ENCODE measurements at regions not wholly inside any gene's neighbourhood (a gene's known extent, or its start where the extent isn't known, plus 50 kb on each side); places are given as distances from the start of the nearest gene placed in this dataset.

DNA sequence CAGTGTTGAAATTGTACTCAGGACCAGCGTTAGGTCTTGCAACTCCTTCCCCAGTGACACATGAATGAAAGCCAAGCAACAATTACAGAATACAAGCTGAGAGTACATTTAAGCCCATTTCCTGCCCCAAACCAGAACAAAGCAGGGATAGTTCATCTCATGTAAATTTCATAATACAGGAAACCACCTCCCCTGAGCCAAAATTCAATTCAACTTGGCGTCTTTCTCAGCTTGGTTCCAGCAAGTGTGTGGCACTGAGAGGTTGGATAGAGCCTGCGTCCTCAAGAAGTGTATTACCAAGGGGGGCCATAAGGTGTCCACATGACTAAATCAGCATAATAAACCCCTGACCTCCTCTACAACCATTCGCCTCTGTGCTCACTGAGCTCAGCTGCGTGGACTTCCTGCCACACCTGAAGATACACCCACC, 278.9 kb upstream of the CRY1 start:
- TF ChIP-seq, protein P1, sequence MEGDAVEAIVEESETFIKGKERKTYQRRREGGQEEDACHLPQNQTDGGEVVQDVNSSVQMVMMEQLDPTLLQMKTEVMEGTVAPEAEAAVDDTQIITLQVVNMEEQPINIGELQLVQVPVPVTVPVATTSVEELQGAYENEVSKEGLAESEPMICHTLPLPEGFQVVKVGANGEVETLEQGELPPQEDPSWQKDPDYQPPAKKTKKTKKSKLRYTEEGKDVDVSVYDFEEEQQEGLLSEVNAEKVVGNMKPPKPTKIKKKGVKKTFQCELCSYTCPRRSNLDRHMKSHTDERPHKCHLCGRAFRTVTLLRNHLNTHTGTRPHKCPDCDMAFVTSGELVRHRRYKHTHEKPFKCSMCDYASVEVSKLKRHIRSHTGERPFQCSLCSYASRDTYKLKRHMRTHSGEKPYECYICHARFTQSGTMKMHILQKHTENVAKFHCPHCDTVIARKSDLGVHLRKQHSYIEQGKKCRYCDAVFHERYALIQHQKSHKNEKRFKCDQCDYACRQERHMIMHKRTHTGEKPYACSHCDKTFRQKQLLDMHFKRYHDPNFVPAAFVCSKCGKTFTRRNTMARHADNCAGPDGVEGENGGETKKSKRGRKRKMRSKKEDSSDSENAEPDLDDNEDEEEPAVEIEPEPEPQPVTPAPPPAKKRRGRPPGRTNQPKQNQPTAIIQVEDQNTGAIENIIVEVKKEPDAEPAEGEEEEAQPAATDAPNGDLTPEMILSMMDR (IDR thresholded peaks at IDR 0.05) = no peak
- Histone ChIP-seq H3K4me3 (ENCODE audit: low read depth, low read length) (no peak overlapping the region), H3K9ac (no peak overlapping the region), H3K27ac (no peak overlapping the region), H3K4me2 (ENCODE audit: low read length) (no peak overlapping the region), H3K27me3 (ENCODE audit: control insufficient read depth, insufficient read depth, low read length) (no peaks in the 10 kb centered on the region), H3K4me1 (peaks cover 7% of the 10 kb centered on the region), H3K9me3 (ENCODE audit: control insufficient read depth, low read length) (no peaks in the 10 kb centered on the region), H3K36me3 (ENCODE audit: control insufficient read depth, insufficient read depth, low read length) (no peaks in the 10 kb centered on the region), H3K79me2 (peaks cover 83% of the 10 kb centered on the region), H2AFZ (no peak overlapping the region)

DNA sequence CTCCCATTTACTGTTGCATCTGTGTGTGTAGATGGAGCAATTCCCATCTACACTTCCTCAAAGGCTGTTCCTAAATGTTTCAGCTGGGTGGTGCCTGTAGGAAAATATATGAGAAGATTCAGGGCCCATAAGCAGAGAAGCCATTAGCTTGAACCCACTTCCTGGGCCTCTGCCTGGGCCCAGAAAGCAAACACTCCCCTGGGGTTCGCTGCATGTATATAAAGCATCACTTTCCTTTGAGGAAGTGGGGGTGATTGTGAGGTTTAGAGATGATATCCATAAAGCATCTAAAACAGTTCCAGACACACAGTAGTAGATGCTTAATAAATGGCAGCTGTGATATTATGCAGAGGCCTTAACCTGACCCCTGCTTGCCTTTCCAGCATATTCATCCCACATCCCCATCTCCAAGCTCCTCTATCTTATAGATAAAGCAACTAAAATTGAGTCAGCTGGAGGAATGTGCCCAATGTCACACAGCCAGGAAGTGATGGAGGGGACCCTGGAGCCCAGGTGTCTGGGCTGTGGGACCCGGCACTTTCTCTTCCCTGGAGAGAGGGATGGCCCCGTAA, 280.0 kb upstream of the CRY1 start:
- Histone ChIP-seq H3K4me1 (peaks cover 7% of the 10 kb centered on the region), H3K4me2 (ENCODE audit: low read length) (no peak overlapping the region)
- TF ChIP-seq, protein P1 (IDR thresholded peaks at IDR 0.05) = no peak

DNA sequence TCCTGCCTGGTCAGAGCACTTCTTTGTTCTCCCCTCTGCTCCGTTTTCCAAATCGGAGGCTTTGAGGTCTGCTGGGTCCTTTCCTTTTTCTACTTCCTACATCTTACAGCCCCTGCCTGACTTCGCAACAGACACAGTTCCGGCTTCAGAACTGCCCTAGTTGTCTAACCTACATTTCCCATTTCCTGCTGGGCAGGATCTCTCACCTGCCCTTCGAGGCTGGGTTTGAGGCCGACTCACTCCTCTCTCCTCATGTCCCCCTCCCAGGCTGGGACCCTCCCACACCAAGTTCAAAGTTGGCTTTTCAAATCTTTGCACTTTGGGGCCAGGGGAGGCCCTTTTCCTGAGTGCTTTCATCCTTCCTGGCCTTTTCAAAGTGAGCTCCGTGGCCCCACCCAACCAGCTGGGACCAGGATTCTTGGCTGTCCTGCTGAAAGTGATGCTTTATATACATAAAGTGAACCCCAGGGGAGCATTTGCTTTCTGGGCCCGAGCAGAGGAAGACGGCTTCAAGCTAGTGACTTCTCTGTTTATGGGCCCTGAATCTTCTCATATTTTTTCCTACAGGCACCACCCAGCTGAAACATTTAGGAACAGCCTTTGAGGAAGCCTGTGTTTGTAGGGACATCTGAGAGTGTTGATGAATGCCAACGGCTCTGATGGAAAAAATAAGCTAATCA, 281.0 kb upstream of the CRY1 start:
- no peak overlapping the region for H2AFZ ChIP-seq
- no peak overlapping the region for H3K27ac ChIP-seq
- H3K4me2 ChIP-seq (ENCODE audit: low read length) = no peak overlapping the region
- no peaks in the 10 kb centered on the region for H3K9me3 ChIP-seq (ENCODE audit: control insufficient read depth, low read length)
- H3K9ac ChIP-seq = no peak overlapping the region
- no peaks in the 10 kb centered on the region for H3K27me3 ChIP-seq (ENCODE audit: control insufficient read depth, insufficient read depth, low read length)
- no peak overlapping the region for H3K4me3 ChIP-seq (ENCODE audit: low read depth, low read length)
- H3K36me3 ChIP-seq (ENCODE audit: control insufficient read depth, insufficient read depth, low read length) = no peaks in the 10 kb centered on the region
- H3K4me1 ChIP-seq = peaks cover 14% of the 10 kb centered on the region
- peaks cover 87% of the 10 kb centered on the region for H3K79me2 ChIP-seq
- TF ChIP-seq, protein P1 (IDR thresholded peaks at IDR 0.05) = no peak

More for the DNA sequence above, 280.0 kb upstream of the CRY1 start:
- Histone ChIP-seq H2AFZ (no peak overlapping the region), H3K4me3 (ENCODE audit: low read depth, low read length) (no peak overlapping the region), H3K27me3 (ENCODE audit: control insufficient read depth, insufficient read depth, low read length) (no peaks in the 10 kb centered on the region), H3K9ac (no peak overlapping the region), H3K27ac (no peak overlapping the region), H3K36me3 (ENCODE audit: control insufficient read depth, insufficient read depth, low read length) (no peaks in the 10 kb centered on the region), H3K79me2 (peaks cover 86% of the 10 kb centered on the region), H3K9me3 (ENCODE audit: control insufficient read depth, low read length) (no peaks in the 10 kb centered on the region)

DNA sequence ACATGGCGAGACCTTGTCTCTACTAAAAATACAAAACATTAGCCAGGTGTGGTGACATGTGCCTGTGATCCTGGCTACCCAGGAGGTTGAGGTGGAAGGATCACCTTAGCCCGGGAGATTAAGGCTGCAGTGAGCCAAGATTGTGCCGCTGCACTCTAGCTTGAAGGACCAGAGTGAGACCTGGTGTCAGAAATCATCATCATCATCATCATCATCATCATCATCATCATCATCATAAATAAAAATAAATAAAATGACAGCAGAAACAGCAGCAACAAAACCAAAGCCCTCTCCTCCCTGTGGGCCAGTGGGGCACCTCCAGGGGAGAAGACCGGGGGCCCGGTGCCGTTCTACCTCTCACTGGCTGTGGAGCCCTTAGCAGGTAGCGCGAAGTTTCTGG, 281.9 kb upstream of the CRY1 start:
- Histone ChIP-seq H3K27me3 (ENCODE audit: control insufficient read depth, insufficient read depth, low read length) (no peaks in the 10 kb centered on the region), H3K79me2 (peaks cover 87% of the 10 kb centered on the region), H2AFZ (no peak overlapping the region), H3K4me2 (ENCODE audit: low read length) (no peak overlapping the region), H3K4me1 (peaks cover 13% of the 10 kb centered on the region), H3K36me3 (ENCODE audit: control insufficient read depth, insufficient read depth, low read length) (no peaks in the 10 kb centered on the region), H3K9ac (no peak overlapping the region), H3K27ac (no peak overlapping the region), H3K4me3 (ENCODE audit: low read depth, low read length) (no peak overlapping the region), H3K9me3 (ENCODE audit: control insufficient read depth, low read length) (no peaks in the 10 kb centered on the region)
- TF ChIP-seq, protein P1 (IDR thresholded peaks at IDR 0.05) = no peak
